Stimulated activated CD4-positive, alpha-beta T cell treated with anti-CD3 and anti-CD28 coated beads, Interleukin-4, amount 100 ng/mL, for 24 hours (primary cell): ENCODE measurements at regions not wholly inside any gene's neighbourhood (a gene's known extent, or its start where the extent isn't known, plus 50 kb on each side); places are given as distances from the start of the nearest gene placed in this dataset.

Experiments
- DNase-seq: peaks from one replicate; pipeline ENCODE4 v3.0.0-alpha.2; 2020

GRCh38 chr1:4093856-4094565, 193.9 kb upstream of the C1orf174 start:
- no peak for DNase-seq

- DNase-seq: no peak
Observed at GRCh38 chr1:4095433-4095971, 195.4 kb upstream of the C1orf174 start.

- no peak for DNase-seq
Observed at GRCh38 chr1:4101459-4102161, 201.5 kb upstream of the C1orf174 start.

GRCh38 chr1:4105300-4105880, 205.3 kb upstream of the C1orf174 start:
- DNase-seq: no peak

GRCh38 chr1:4106731-4107130, 206.7 kb upstream of the C1orf174 start:
- DNase-seq: no peak

- DNase-seq: no peak
Observed at GRCh38 chr1:4107291-4107690, 207.2 kb upstream of the C1orf174 start.

- no peak for DNase-seq
Observed at GRCh38 chr1:4108331-4108730, 208.3 kb upstream of the C1orf174 start.

- no peak for DNase-seq
Observed at GRCh38 chr1:4108758-4109627, 208.9 kb upstream of the C1orf174 start.

- no peak for DNase-seq
Observed at GRCh38 chr1:4109628-4109940, 209.5 kb upstream of the C1orf174 start.

- no peak for DNase-seq
Observed at GRCh38 chr1:4110888-4111287, 210.8 kb upstream of the C1orf174 start.

- no peak for DNase-seq
Observed at GRCh38 chr1:4113897-4114296, 213.8 kb upstream of the C1orf174 start.

- no peak for DNase-seq
Observed at GRCh38 chr1:4115191-4115900, 215.3 kb upstream of the C1orf174 start.

- no peak for DNase-seq
Observed at GRCh38 chr1:4117196-4117595, 217.1 kb upstream of the C1orf174 start.

- no peak for DNase-seq
Observed at GRCh38 chr1:4118746-4119515, 218.9 kb upstream of the C1orf174 start.

GRCh38 chr1:4119516-4120220, 219.6 kb upstream of the C1orf174 start:
- DNase-seq: no peak

GRCh38 chr1:4120557-4121292, 220.7 kb upstream of the C1orf174 start:
- DNase-seq: no peak

- DNase-seq: no peak
Observed at GRCh38 chr1:4121293-4121684, 221.2 kb upstream of the C1orf174 start.

GRCh38 chr1:4121834-4122512, 221.9 kb upstream of the C1orf174 start:
- DNase-seq: no peak

GRCh38 chr1:4122513-4123160, 222.6 kb upstream of the C1orf174 start:
- DNase-seq: no peak
